ENCODE measurements at regions not wholly inside any gene's neighbourhood (a gene's known extent, or its start where the extent isn't known, plus 50 kb on each side); places are given as distances from the start of the nearest gene placed in this dataset.

GRCh38 chr3:87982421-87982820, 76.4 kb downstream of the CGGBP1 start:
- DNase-seq (ENCODE audit: low read depth) (no peak), FAIRE-seq (no peak)
- Histone ChIP-seq H3K27me3 (ENCODE audit: control insufficient read depth, insufficient read depth, low read length) (no peaks in the 10 kb centered on the region), H3K36me3 (ENCODE audit: control insufficient read depth, insufficient read depth, low read length) (no peaks in the 10 kb centered on the region), H3K4me3 (ENCODE audit: low read depth, low read length) (no peak overlapping the region)
- no peak for TF ChIP-seq CTCF (IDR thresholded peaks at IDR 0.05; ENCODE audit: insufficient read depth, low read length, severe bottlenecking)

GRCh38 chr3:87979527-87979926, 79.3 kb downstream of the CGGBP1 start:
- no peak for TF ChIP-seq CTCF (IDR thresholded peaks at IDR 0.05; ENCODE audit: insufficient read depth, low read length, severe bottlenecking)
- FAIRE-seq, result no peak
- no peaks in the 10 kb centered on the region for H3K27me3 ChIP-seq (ENCODE audit: control insufficient read depth, insufficient read depth, low read length)
- H3K36me3 ChIP-seq (ENCODE audit: control insufficient read depth, insufficient read depth, low read length), result no peaks in the 10 kb centered on the region
- DNase-seq (ENCODE audit: low read depth), result no peak
- H3K4me3 ChIP-seq (ENCODE audit: low read depth, low read length), result no peak overlapping the region

GRCh38 chr3:87977765-87978164, 81.0 kb downstream of the CGGBP1 start:
- Histone ChIP-seq H3K27me3 (ENCODE audit: control insufficient read depth, insufficient read depth, low read length) (no peaks in the 10 kb centered on the region), H3K36me3 (ENCODE audit: control insufficient read depth, insufficient read depth, low read length) (no peaks in the 10 kb centered on the region), H3K4me3 (ENCODE audit: low read depth, low read length) (no peak overlapping the region)
- FAIRE-seq (no peak), DNase-seq (ENCODE audit: low read depth) (no peak)
- no peak for TF ChIP-seq CTCF (IDR thresholded peaks at IDR 0.05; ENCODE audit: insufficient read depth, low read length, severe bottlenecking)

GRCh38 chr3:87975716-87976115, 83.1 kb downstream of the CGGBP1 start:
- FAIRE-seq, result no peak
- TF ChIP-seq CTCF (IDR thresholded peaks at IDR 0.05; ENCODE audit: insufficient read depth, low read length, severe bottlenecking), result no peak
- Histone ChIP-seq H3K4me3 (ENCODE audit: low read depth, low read length) (no peak overlapping the region), H3K36me3 (ENCODE audit: control insufficient read depth, insufficient read depth, low read length) (no peaks in the 10 kb centered on the region), H3K27me3 (ENCODE audit: control insufficient read depth, insufficient read depth, low read length) (no peaks in the 10 kb centered on the region)
- DNase-seq (ENCODE audit: low read depth), result no peak

GRCh38 chr3:87973906-87974305, 84.9 kb downstream of the CGGBP1 start:
- no peaks in the 10 kb centered on the region for H3K36me3 ChIP-seq (ENCODE audit: control insufficient read depth, insufficient read depth, low read length)
- FAIRE-seq, result no peak
- no peaks in the 10 kb centered on the region for H3K27me3 ChIP-seq (ENCODE audit: control insufficient read depth, insufficient read depth, low read length)
- DNase-seq (ENCODE audit: low read depth), result no peak
- TF ChIP-seq CTCF (IDR thresholded peaks at IDR 0.05; ENCODE audit: insufficient read depth, low read length, severe bottlenecking), result no peak
- H3K4me3 ChIP-seq (ENCODE audit: low read depth, low read length), result no peak overlapping the region

- no peak for DNase-seq (ENCODE audit: low read depth)
- no peak for FAIRE-seq
- no peak for TF ChIP-seq CTCF (IDR thresholded peaks at IDR 0.05; ENCODE audit: insufficient read depth, low read length, severe bottlenecking)
- H3K4me3 ChIP-seq (ENCODE audit: low read depth, low read length), result no peak overlapping the region
- H3K36me3 ChIP-seq (ENCODE audit: control insufficient read depth, insufficient read depth, low read length), result no peaks in the 10 kb centered on the region
- no peaks in the 10 kb centered on the region for H3K27me3 ChIP-seq (ENCODE audit: control insufficient read depth, insufficient read depth, low read length)
Measured at GRCh38 chr3:87969620-87970019, 89.2 kb downstream of the CGGBP1 start.

All from bronchial epithelial cell (primary cell).